Right lung (tissue), 2 donors: ENCODE measurements at regions not wholly inside any gene's neighbourhood (a gene's known extent, or its start where the extent isn't known, plus 50 kb on each side); places are given as distances from the start of the nearest gene placed in this dataset.
"Not testable (repeated sequence)": the region's sequence is repeated elsewhere in the genome, so short reads cannot be mapped to it uniquely, and the experiment has no call there.

Experiments used
- DNase-seq, 2 donors: peaks; one replicate each; pipeline ENCODE4 v3.0.0-alpha.2; 2013

- no peak for DNase-seq
Measured at GRCh38 chr2:209049608-209050007, 374.2 kb upstream of the MAP2 start.

- DNase-seq = no peak
Measured at GRCh38 chr2:209062210-209062609, 361.6 kb upstream of the MAP2 start.

- DNase-seq = no peak
Measured at GRCh38 chr2:209070262-209070661, 353.6 kb upstream of the MAP2 start.

- no peak for DNase-seq
Measured at GRCh38 chr2:209073151-209073550, 350.7 kb upstream of the MAP2 start.

- DNase-seq = no peak
Measured at GRCh38 chr2:209074711-209075110, 349.1 kb upstream of the MAP2 start.

GRCh38 chr2:209076151-209076550 lies 347.7 kb upstream of the MAP2 start:
- DNase-seq = no peak

GRCh38 chr2:209086761-209087160 lies 337.1 kb upstream of the MAP2 start:
- no peak for DNase-seq

GRCh38 chr2:209091056-209091455 lies 332.8 kb upstream of the MAP2 start:
- no peak for DNase-seq

- DNase-seq = no peak
Measured at GRCh38 chr2:209094221-209094620, 329.6 kb upstream of the MAP2 start.

- DNase-seq = no peak
Measured at GRCh38 chr2:209095432-209095831, 328.4 kb upstream of the MAP2 start.

- DNase-seq = no peak
Measured at GRCh38 chr2:209097168-209097567, 326.7 kb upstream of the MAP2 start.

GRCh38 chr2:209102319-209102718 lies 321.5 kb upstream of the MAP2 start:
- DNase-seq = no peak

- no peak for DNase-seq
Measured at GRCh38 chr2:209113026-209113425, 310.8 kb upstream of the MAP2 start.

GRCh38 chr2:209114588-209115240 lies 309.1 kb upstream of the MAP2 start:
- DNase-seq = no peak

- DNase-seq = no peak
Measured at GRCh38 chr2:209121691-209122090, 302.2 kb upstream of the MAP2 start.

GRCh38 chr2:209125291-209125690 lies 298.6 kb upstream of the MAP2 start:
- no peak for DNase-seq

GRCh38 chr2:209138079-209138478 lies 285.8 kb upstream of the MAP2 start:
- DNase-seq = no peak

GRCh38 chr2:209141142-209141541 lies 282.7 kb upstream of the MAP2 start:
- no peak for DNase-seq

GRCh38 chr2:209141818-209142217 lies 282.0 kb upstream of the MAP2 start:
- DNase-seq = no peak

GRCh38 chr2:209145220-209145691 lies 278.6 kb upstream of the MAP2 start:
- DNase-seq = not testable (repeated sequence)

GRCh38 chr2:209145941-209146681 lies 277.7 kb upstream of the MAP2 start:
- no peak for DNase-seq

GRCh38 chr2:209146682-209147320 lies 277.0 kb upstream of the MAP2 start:
- DNase-seq = no peak

- DNase-seq = no peak
Measured at GRCh38 chr2:209147981-209148380, 275.9 kb upstream of the MAP2 start.
